Pons (tissue), 1 donor: ENCODE measurements at regions not wholly inside any gene's neighbourhood (a gene's known extent, or its start where the extent isn't known, plus 50 kb on each side); places are given as distances from the start of the nearest gene placed in this dataset.
A peak's percentile ranks its signal among the peaks of the same experiment; 100 is the strongest.

ENCODE experiments used
- DNase-seq: peaks from one replicate; pipeline ENCODE4 v3.0.0-alpha.2; 2016; ENCODE audit warnings: low spot score

- no peak for DNase-seq
Measured at GRCh38 chr12:67909681-67910080, 79.6 kb upstream of the IFNG-AS1 start.

GRCh38 chr12:67910360-67911274 lies 78.6 kb upstream of the IFNG-AS1 start:
- no peak for DNase-seq

GRCh38 chr12:67911275-67911600 lies 78.0 kb upstream of the IFNG-AS1 start:
- no peak for DNase-seq

- DNase-seq: peak; percentile 29
Measured at GRCh38 chr12:67911789-67912188, 77.5 kb upstream of the IFNG-AS1 start.

GRCh38 chr12:67915335-67915851 lies 73.9 kb upstream of the IFNG-AS1 start:
- no peak for DNase-seq

GRCh38 chr12:67916266-67916970 lies 72.8 kb upstream of the IFNG-AS1 start:
- DNase-seq: no peak

GRCh38 chr12:67917811-67918210 lies 71.4 kb upstream of the IFNG-AS1 start:
- DNase-seq: no peak

GRCh38 chr12:67918441-67918840 lies 70.8 kb upstream of the IFNG-AS1 start:
- no peak for DNase-seq

GRCh38 chr12:67919406-67919805 lies 69.8 kb upstream of the IFNG-AS1 start:
- no peak for DNase-seq

GRCh38 chr12:67920413-67920812 lies 68.8 kb upstream of the IFNG-AS1 start:
- DNase-seq: no peak

- DNase-seq: no peak
Measured at GRCh38 chr12:67921286-67921685, 68.0 kb upstream of the IFNG-AS1 start.

- DNase-seq: no peak
Measured at GRCh38 chr12:67922245-67922644, 67.0 kb upstream of the IFNG-AS1 start.

GRCh38 chr12:67925077-67925476 lies 64.2 kb upstream of the IFNG-AS1 start:
- DNase-seq: no peak

GRCh38 chr12:67925552-67925951 lies 63.7 kb upstream of the IFNG-AS1 start:
- no peak for DNase-seq

GRCh38 chr12:67926063-67926462 lies 63.2 kb upstream of the IFNG-AS1 start:
- DNase-seq: no peak

- DNase-seq: no peak
Measured at GRCh38 chr12:67927324-67927723, 61.9 kb upstream of the IFNG-AS1 start.

- no peak for DNase-seq
Measured at GRCh38 chr12:67927815-67928214, 61.4 kb upstream of the IFNG-AS1 start.

- no peak for DNase-seq
Measured at GRCh38 chr12:67928621-67929383, 60.4 kb upstream of the IFNG-AS1 start.

GRCh38 chr12:67929384-67929772 lies 59.9 kb upstream of the IFNG-AS1 start:
- DNase-seq: no peak

- DNase-seq: no peak
Measured at GRCh38 chr12:67937822-67938221, 51.4 kb upstream of the IFNG-AS1 start.
